GM12872 (cell line): ENCODE measurements at regions not wholly inside any gene's neighbourhood (a gene's known extent, or its start where the extent isn't known, plus 50 kb on each side); places are given as distances from the start of the nearest gene placed in this dataset.

Experiments
- TF ChIP-seq, protein P1 (sequence below): IDR thresholded peaks from 3 replicates; pipeline ENCODE4 v1.5.1; 2011; ENCODE audit warnings: low read depth, mild to moderate bottlenecking, low read length, moderate library complexity; ENCODE audit not compliant: insufficient read depth

DNA sequence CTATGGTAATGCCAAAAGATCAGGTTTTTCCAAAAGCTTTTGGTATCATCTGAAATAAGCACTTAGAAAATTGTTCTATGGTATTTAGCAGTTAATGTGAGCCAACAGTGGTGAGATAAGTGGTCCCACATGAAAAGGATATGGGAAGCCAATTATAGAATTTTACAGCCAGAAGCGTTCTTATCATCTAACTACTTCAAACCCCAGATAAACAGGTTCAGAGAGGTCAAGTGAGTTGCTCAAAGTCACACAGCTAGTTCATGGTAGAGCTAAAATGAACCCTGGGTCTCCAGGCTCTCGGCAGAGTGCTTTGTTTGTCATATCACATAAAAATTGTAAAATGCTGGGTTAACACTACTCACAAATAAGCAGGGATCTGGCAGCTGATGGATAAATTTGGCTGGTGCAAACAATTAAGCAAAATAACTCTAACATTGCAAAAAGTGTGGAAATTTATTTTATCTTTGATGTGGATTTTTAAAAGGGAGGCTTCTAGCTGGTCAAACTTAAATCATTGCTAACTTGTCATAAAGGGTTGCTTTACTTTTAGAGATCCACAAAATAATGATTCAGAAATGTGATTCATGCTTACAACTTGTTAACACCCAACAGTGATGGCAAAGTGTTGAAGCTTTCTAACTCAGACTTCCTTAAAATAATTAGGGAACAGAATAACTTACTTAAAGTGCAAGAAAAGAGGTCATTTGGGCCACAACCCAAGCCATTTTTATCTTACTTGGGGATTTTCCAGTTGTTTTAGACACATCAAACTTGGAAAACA, 202.8 kb upstream of the TBC1D5 start:
- TF ChIP-seq, protein P1, sequence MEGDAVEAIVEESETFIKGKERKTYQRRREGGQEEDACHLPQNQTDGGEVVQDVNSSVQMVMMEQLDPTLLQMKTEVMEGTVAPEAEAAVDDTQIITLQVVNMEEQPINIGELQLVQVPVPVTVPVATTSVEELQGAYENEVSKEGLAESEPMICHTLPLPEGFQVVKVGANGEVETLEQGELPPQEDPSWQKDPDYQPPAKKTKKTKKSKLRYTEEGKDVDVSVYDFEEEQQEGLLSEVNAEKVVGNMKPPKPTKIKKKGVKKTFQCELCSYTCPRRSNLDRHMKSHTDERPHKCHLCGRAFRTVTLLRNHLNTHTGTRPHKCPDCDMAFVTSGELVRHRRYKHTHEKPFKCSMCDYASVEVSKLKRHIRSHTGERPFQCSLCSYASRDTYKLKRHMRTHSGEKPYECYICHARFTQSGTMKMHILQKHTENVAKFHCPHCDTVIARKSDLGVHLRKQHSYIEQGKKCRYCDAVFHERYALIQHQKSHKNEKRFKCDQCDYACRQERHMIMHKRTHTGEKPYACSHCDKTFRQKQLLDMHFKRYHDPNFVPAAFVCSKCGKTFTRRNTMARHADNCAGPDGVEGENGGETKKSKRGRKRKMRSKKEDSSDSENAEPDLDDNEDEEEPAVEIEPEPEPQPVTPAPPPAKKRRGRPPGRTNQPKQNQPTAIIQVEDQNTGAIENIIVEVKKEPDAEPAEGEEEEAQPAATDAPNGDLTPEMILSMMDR, result no peak

DNA sequence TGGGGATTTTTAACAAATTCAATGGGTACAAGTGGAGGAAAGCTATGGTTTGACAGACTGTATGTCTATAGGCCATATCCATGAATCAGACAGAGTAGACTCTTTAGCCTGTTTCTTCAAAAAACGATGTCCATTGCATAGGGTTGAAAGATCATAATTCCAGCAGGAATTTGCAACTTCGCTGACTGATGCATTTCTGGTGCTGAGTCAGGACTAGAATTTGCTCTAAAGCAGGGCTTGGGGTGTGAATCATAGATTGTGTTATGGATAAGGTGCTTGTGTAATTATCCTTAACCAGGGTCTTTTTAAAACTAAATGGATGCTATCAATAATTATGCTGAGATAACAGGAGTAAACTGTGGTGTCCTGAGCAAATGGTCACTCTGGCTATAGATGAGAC, 200.4 kb upstream of the TBC1D5 start:
- TF ChIP-seq, protein P1, result no peak

DNA sequence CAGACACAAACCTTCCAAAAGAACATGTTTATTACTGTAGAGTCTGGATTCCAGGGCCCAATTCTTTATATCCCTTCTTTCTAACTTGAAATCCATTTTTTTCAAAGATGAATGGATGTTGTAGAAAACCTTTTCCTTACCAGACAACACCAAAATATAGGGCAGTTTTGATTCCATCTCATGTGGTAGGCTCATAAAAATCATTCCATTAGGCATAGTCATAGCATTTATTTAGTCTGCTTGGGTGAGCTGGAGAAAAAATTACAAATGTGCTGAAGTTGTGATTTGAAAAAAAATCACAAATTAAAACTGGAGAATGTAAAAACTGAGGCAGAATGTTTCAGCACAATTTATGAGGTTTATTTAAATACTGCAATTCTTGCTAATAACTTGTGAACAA, 199.3 kb upstream of the TBC1D5 start:
- TF ChIP-seq, protein P1, result no peak

DNA sequence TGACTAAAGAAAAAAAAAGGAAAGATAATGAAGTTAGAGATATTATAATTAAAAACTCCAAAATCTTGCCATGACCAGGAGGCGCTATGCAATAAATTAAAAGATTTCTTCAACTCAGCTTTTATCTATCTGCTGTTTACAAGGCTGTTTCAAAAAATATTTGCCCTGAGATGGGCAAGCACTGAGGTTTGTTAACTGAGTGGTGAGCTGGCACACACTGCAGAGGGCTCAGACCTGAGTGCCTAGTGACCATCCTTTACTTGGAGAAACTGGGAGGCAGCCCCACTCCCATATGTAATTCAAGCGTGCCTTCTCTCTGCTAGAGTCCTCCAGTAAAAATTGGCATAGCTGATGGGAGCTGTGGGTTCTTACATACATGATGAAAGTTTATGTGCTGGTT, 198.7 kb upstream of the TBC1D5 start:
- TF ChIP-seq, protein P1, result no peak

DNA sequence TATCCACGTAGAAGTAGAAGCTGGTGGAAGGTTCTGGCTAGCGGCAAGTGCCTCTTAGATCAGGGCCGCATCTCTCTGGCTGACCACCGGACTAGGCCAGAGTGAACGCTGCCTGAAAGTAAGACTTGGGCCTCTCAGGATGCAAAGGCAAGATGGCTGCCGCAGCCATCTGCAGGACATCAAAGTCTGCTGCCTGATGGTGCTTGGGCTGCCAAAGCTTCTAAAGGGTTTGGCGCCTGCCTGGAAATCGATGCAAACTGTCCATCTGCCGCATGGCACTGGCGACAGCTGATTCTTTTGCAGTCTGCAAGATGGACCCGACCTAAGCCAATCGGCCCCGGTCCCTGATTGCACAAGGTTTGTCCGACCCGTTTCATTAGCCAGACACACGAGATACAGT, 196.7 kb upstream of the TBC1D5 start:
- TF ChIP-seq, protein P1, result no peak

DNA sequence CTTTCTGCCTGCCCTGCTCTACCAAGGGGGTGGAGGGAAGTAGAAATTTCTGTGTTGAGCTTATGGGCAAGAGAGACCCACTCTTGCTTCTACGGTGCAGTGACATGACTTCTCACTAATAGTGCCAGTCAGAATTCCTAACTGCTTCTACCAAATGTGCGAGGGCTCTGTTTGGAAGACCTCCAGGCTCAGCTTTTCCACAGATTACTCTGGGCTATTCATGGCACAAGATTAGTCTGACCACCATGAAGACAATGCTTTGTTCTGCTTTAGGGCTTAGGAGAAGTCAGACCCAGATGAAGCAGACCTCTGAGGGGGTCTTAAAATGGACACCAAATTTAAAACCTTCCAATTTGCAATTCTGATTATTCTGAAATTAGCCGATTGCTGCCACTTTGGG, 195.9 kb upstream of the TBC1D5 start:
- TF ChIP-seq, protein P1, result no peak

DNA sequence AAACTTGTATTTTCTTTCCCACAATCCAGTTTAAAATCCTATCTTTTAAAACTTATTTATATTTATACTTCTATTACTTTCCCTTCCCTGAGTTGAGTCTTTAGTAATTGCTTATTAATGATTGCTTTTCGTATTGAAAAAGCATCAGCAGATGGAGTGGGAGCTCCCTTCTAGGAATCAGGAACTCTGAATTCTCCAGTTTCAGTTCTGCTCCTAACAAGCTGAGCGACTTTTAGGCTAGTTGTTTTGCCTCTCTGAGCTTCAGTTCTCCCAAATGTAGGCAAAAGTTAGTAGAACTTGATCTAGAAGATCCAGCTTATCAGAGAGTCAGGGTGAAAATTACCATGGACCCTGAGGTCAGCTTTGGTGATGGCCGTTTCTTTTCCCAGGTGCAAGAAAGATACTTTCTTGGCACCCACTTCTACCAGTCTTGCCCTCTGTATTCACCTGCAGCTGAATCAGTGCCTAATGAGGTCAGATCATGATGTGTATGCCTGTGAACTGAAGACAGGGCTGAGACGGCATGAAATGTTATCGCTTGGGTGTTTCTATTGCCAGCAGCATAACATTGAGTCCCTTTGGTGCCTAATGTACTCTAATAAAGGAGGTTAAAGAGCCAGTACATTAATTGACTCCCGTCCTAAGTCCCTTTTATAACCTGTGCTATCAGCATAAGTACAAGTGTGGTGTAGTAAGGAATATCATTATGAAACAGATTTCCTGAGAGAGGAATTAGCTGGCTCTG, 194.5 kb upstream of the TBC1D5 start:
- TF ChIP-seq, protein P1, result no peak
